Fibroblast of villous mesenchyme (primary cell): ENCODE measurements at regions not wholly inside any gene's neighbourhood (a gene's known extent, or its start where the extent isn't known, plus 50 kb on each side); places are given as distances from the start of the nearest gene placed in this dataset.

Experiments used
- DNase-seq: peaks from one replicate; pipeline ENCODE4 v3.0.0-alpha.2; 2010; ENCODE audit warnings: low read depth
- H3K4me3 ChIP-seq: 2 replicates; pipeline ENCODE4 v1.5.1; 2011; ENCODE audit warnings: low read depth, mild to moderate bottlenecking, low read length
- TF ChIP-seq, protein P1 (sequence below): IDR thresholded peaks from 2 replicates; pipeline ENCODE4 v1.5.1; 2012; ENCODE audit warnings: low read depth, mild to moderate bottlenecking, low read length; ENCODE audit not compliant: insufficient read depth

DNA sequence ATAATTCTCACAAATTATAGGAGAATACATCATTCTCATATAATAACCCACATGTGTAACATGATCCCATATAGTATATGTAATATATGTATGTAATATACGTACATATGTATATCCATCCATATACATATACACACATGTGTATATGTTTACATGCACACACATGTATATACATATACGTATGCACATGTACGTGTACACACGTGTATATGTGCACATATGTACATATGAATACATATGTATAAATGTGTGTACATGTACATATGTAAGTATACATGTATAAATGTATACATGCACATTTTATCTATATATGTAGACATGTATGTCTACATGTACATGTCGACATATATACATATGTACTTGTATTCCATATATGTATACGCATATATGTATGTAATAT is 288.8 kb downstream of the NPIPA8 start:
- DNase-seq = no peak
- TF ChIP-seq, protein P1, sequence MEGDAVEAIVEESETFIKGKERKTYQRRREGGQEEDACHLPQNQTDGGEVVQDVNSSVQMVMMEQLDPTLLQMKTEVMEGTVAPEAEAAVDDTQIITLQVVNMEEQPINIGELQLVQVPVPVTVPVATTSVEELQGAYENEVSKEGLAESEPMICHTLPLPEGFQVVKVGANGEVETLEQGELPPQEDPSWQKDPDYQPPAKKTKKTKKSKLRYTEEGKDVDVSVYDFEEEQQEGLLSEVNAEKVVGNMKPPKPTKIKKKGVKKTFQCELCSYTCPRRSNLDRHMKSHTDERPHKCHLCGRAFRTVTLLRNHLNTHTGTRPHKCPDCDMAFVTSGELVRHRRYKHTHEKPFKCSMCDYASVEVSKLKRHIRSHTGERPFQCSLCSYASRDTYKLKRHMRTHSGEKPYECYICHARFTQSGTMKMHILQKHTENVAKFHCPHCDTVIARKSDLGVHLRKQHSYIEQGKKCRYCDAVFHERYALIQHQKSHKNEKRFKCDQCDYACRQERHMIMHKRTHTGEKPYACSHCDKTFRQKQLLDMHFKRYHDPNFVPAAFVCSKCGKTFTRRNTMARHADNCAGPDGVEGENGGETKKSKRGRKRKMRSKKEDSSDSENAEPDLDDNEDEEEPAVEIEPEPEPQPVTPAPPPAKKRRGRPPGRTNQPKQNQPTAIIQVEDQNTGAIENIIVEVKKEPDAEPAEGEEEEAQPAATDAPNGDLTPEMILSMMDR = no peak
- H3K4me3 ChIP-seq = no peak overlapping the region

DNA sequence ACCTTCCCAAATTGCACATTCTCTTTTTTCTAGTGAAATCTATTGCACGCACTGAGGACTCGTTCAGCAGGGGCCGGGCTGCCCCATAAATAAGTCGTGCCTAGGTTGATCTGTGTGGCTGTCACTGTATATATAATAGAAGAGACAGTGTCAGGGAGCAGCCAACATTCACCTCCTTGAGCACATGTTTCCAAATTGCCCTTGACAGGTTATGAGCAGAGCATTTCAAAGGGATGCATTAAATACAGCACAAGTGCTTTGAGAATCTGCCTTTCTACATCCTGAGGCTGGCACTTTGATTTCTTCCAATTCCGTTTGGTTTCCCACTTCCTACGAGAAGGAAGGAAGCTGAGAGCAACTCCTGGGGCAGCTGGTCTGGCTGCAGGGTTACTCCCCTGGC is 291.2 kb downstream of the NPIPA8 start:
- no peak overlapping the region for H3K4me3 ChIP-seq
- no peak for DNase-seq
- TF ChIP-seq, protein P1 = no peak

DNA sequence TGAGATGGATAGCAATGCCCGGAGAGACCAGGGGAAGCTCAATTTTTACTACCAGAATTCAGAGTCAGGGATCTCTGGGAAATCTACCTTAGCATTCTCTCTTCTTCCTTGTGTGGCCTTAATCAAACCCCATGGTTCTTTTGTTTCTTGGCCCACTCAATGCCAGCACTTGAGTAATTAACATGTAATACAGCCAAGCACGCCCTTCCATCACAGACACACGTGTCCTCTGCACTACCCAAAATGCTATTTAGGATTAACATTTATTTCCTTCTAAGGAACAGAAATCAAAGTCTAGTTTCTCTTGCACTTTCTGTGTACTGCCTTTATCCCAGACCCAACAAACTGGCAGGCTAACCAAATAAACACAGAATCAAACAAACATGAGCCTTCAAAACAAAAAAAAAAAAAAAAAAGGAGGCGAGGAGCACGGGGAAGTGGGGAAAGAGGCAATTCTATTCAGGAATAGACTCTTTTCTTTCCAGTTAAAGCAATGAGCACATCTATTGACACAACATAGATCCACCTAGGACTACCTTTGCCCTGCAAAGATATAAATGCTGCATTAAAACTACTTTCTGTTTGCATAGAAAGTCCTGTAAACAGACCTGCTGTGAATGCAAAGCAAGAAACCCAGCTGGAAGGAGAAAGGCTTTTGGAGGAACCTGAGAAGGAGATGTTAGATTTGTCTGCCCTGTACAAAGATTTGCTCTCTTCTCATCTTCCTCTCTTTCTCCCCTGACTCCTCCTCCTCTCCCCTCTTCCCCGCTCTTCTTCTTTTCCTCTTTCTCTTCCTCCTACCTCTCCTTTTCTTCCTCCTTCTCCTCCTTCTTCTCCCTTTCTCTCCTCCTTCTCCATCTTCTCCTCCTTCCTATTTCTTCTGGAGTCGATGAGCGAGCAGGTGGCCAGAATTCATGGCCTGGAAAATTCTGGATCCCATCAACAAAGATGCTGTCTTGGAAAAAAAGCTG is 294.4 kb downstream of the NPIPA8 start:
- DNase-seq = no peak
- TF ChIP-seq, protein P1 = no peak
- H3K4me3 ChIP-seq = no peak overlapping the region

DNA sequence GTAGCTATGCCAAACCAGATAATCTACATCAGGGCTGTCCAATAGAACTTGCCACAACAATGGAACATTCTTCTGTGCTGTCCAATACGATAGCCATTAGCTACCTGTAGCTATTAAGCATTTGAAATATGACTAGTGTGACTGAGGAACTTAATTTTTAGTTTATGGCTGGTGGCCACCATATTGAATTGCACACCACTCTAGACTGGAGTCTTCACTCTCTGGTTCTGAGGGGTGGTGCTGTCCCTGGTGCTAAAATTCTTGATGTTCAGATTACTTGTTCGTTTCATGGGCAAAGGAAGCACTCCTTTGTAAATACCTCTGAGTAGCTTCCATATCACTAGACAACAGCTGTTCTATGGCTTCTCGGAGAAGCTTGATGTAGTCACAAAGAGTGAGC is 296.6 kb downstream of the NPIPA8 start:
- TF ChIP-seq, protein P1 = no peak
- no peak for DNase-seq
- H3K4me3 ChIP-seq = no peak overlapping the region

DNA sequence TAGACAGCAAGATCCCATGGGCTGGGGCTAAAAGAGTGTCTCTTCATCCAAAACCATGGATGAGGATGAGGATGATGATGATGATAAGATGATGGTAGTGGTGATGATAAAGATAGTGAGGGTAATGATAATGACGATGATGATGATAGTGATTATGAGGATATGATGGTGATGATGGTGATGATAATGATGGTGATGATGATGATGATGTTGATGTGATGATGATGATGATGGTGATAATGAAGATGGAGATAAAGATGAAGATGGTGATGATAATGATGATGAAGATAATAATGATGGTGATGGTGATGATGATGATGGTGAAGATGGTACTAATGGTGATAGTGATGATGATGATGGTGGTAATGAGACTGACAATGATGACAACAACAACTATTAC is 299.5 kb downstream of the NPIPA8 start:
- no peak for DNase-seq
- H3K4me3 ChIP-seq = no peak overlapping the region
- TF ChIP-seq, protein P1 = no peak

DNA sequence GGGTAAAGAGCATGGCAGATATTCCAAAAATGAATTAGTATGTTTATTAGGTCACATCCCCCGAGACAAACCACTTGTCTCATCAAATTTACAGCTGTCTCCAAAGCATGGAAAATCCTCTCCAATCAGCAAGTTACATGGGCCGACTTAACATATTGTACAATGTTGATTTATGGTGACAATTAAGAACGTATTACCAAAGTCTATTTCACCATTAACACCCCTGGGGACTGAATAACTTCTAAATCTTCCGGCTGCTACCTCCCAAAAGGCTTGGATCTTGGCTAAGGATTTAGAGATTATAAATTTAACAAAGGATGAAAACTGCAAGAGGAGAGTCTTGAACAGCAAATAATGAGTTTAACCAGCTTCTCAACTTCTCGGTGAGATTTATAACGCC is 311.9 kb downstream of the NPIPA8 start:
- TF ChIP-seq, protein P1 = no peak
- DNase-seq = no peak
- no peak overlapping the region for H3K4me3 ChIP-seq
